ENCODE measurements at regions not wholly inside any gene's neighbourhood (a gene's known extent, or its start where the extent isn't known, plus 50 kb on each side); places are given as distances from the start of the nearest gene placed in this dataset.

- DNase-seq: no peak
- H3K4me3 ChIP-seq (ENCODE audit: low read length): no peak overlapping the region
These were observed 243.7 kb downstream of the SLC16A7 start for GRCh38 chr12:59839514-59839913.

DNA sequence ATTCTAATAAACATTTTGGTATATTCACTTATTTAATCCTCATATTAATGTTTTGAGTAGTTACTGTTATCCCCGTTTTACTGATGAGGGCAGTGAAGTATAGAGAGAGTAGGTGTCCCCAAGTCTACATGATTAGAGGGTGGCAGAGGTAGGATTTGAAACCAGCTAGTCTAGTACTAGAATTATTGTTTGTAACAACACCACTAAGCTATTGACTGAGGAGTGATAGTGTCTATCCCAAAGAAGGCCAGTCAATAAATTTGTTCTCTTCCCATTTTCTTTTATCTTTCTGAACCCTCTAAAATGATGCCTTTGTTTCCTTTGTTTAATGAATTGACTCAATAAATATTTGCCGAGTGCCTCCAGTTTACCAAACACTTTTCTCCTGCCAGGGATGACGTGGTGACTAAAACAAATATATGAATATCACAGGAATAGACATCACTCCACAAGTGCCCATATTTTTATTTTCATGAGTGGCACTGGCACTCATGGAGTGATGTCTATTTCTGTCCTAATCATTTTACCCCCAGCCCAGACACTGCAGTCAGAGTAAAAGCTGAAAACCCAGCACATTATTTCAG lies 247.5 kb downstream of the SLC16A7 start:
- Histone ChIP-seq H2BK120ac (ENCODE audit: low read depth, low read length) (no peak overlapping the region), H3K4ac (ENCODE audit: low read depth, low read length) (no peak overlapping the region), H4K8ac (ENCODE audit: low read depth, low read length) (no peak overlapping the region), H3K4me2 (ENCODE audit: low read length) (no peak overlapping the region), H3K23ac (ENCODE audit: low read length) (no peak overlapping the region), H3K18ac (ENCODE audit: low read length) (no peak overlapping the region), H3K4me1 (ENCODE audit: control insufficient read depth, low read depth, low read length) (no peaks in the 10 kb centered on the region), H2BK15ac (replicated peaks; ENCODE audit: low read depth) (no peak overlapping the region), H3K27me3 (ENCODE audit: insufficient read depth, low read length, poor library complexity) (no peaks in the 10 kb centered on the region), H3K79me1 (ENCODE audit: low read length) (no peaks in the 10 kb centered on the region), H2BK5ac (ENCODE audit: low read length) (no peak overlapping the region), H3K56ac (ENCODE audit: low read length) (no peak overlapping the region), H3K4me3 (ENCODE audit: low read length) (no peak overlapping the region), H2AK5ac (ENCODE audit: low read length) (no peak overlapping the region), H3K9ac (ENCODE audit: low read length) (no peak overlapping the region), H3K27ac (ENCODE audit: low read depth, low read length) (no peak overlapping the region), H4K5ac (ENCODE audit: low read length) (no peak overlapping the region), H3K79me2 (ENCODE audit: control insufficient read depth, insufficient read depth, low read length) (no peaks in the 10 kb centered on the region), H3K36me3 (ENCODE audit: control insufficient read depth, insufficient read depth, low read length) (no peaks in the 10 kb centered on the region)
- WGBS (ENCODE audit: extremely low coverage, insufficient coverage, low lambda C conversion rate): no CpG with 5 or more reads among the region's 3 CpGs
- no peak for DNase-seq

More at GRCh38 chr12:59839514-59839913, 243.7 kb downstream of the SLC16A7 start:
- Histone ChIP-seq H3K4me1 (ENCODE audit: control insufficient read depth, low read depth, low read length) (no peaks in the 10 kb centered on the region), H3K27ac (ENCODE audit: low read depth, low read length) (no peak overlapping the region), H3K23ac (ENCODE audit: low read length) (no peak overlapping the region), H2BK15ac (replicated peaks; ENCODE audit: low read depth) (no peak overlapping the region), H3K9ac (ENCODE audit: low read length) (no peak overlapping the region), H3K4me2 (ENCODE audit: low read length) (no peak overlapping the region), H3K27me3 (ENCODE audit: insufficient read depth, low read length, poor library complexity) (no peaks in the 10 kb centered on the region), H2AK5ac (ENCODE audit: low read length) (no peak overlapping the region), H4K5ac (ENCODE audit: low read length) (no peak overlapping the region), H3K18ac (ENCODE audit: low read length) (no peak overlapping the region), H3K36me3 (ENCODE audit: control insufficient read depth, insufficient read depth, low read length) (no peaks in the 10 kb centered on the region), H2BK120ac (ENCODE audit: low read depth, low read length) (no peak overlapping the region), H4K8ac (ENCODE audit: low read depth, low read length) (no peak overlapping the region), H2BK5ac (ENCODE audit: low read length) (no peak overlapping the region), H3K4ac (ENCODE audit: low read depth, low read length) (no peak overlapping the region), H3K79me2 (ENCODE audit: control insufficient read depth, insufficient read depth, low read length) (no peaks in the 10 kb centered on the region), H3K79me1 (ENCODE audit: low read length) (no peaks in the 10 kb centered on the region), H3K56ac (ENCODE audit: low read length) (no peak overlapping the region)
- WGBS (ENCODE audit: extremely low coverage, insufficient coverage, low lambda C conversion rate): no CpG with 5 or more reads among the region's 1 CpG

DNA sequence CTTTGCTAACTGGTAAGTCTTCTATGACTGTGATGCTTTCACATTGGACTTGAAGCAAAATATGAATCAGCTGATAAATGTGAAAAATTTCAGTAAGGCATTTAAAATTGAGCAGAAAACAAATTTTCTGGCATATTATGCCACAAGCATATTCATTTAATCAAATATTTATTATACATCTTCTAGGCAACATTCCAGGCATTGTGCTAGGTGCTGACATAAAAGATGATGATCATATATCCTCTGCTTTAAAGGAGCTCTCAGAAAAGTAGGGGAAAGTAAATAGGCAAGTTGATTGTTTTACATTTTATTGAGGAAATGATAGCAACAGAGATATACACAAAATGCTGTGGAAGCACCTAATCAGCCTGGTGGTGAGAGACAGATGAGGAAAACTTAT lies 248.9 kb downstream of the SLC16A7 start:
- Histone ChIP-seq H3K4me2 (ENCODE audit: low read length) (no peak overlapping the region), H3K18ac (ENCODE audit: low read length) (no peak overlapping the region)

GRCh38 chr12:59845293-59845692 lies 249.5 kb downstream of the SLC16A7 start:
- DNase-seq: peak; percentile 25
- Histone ChIP-seq H3K23ac (ENCODE audit: low read length) (no peak overlapping the region), H3K4me1 (ENCODE audit: control insufficient read depth, low read depth, low read length) (no peaks in the 10 kb centered on the region), H3K56ac (ENCODE audit: low read length) (no peak overlapping the region), H2BK5ac (ENCODE audit: low read length) (no peak overlapping the region), H3K79me1 (ENCODE audit: low read length) (no peaks in the 10 kb centered on the region), H4K8ac (ENCODE audit: low read depth, low read length) (no peak overlapping the region), H3K18ac (ENCODE audit: low read length) (no peak overlapping the region), H3K36me3 (ENCODE audit: control insufficient read depth, insufficient read depth, low read length) (no peaks in the 10 kb centered on the region), H3K27ac (ENCODE audit: low read depth, low read length) (no peak overlapping the region), H2BK15ac (replicated peaks; ENCODE audit: low read depth) (no peak overlapping the region), H3K4ac (ENCODE audit: low read depth, low read length) (peak overlapping the region; percentile 55), H2BK120ac (ENCODE audit: low read depth, low read length) (no peak overlapping the region), H3K9ac (ENCODE audit: low read length) (no peak overlapping the region), H3K4me3 (ENCODE audit: low read length) (no peak overlapping the region), H3K27me3 (ENCODE audit: insufficient read depth, low read length, poor library complexity) (no peaks in the 10 kb centered on the region), H4K5ac (ENCODE audit: low read length) (no peak overlapping the region), H3K79me2 (ENCODE audit: control insufficient read depth, insufficient read depth, low read length) (no peaks in the 10 kb centered on the region), H2AK5ac (ENCODE audit: low read length) (no peak overlapping the region), H3K4me2 (ENCODE audit: low read length) (no peak overlapping the region)
- WGBS (ENCODE audit: extremely low coverage, insufficient coverage, low lambda C conversion rate): no CpG with 5 or more reads among the region's 1 CpG

More for the DNA sequence above, 248.9 kb downstream of the SLC16A7 start:
- Histone ChIP-seq H2AK5ac (ENCODE audit: low read length) (no peak overlapping the region), H2BK5ac (ENCODE audit: low read length) (no peak overlapping the region), H4K8ac (ENCODE audit: low read depth, low read length) (no peak overlapping the region), H3K56ac (ENCODE audit: low read length) (no peak overlapping the region), H3K79me1 (ENCODE audit: low read length) (no peaks in the 10 kb centered on the region), H3K79me2 (ENCODE audit: control insufficient read depth, insufficient read depth, low read length) (no peaks in the 10 kb centered on the region), H3K9ac (ENCODE audit: low read length) (no peak overlapping the region), H3K27me3 (ENCODE audit: insufficient read depth, low read length, poor library complexity) (no peaks in the 10 kb centered on the region), H3K4me3 (ENCODE audit: low read length) (no peak overlapping the region), H3K4ac (ENCODE audit: low read depth, low read length) (no peak overlapping the region), H3K27ac (ENCODE audit: low read depth, low read length) (no peak overlapping the region), H2BK15ac (replicated peaks; ENCODE audit: low read depth) (no peak overlapping the region), H3K36me3 (ENCODE audit: control insufficient read depth, insufficient read depth, low read length) (no peaks in the 10 kb centered on the region), H3K4me1 (ENCODE audit: control insufficient read depth, low read depth, low read length) (no peaks in the 10 kb centered on the region), H2BK120ac (ENCODE audit: low read depth, low read length) (no peak overlapping the region), H3K23ac (ENCODE audit: low read length) (no peak overlapping the region), H4K5ac (ENCODE audit: low read length) (no peak overlapping the region)
- DNase-seq: no peak

DNA sequence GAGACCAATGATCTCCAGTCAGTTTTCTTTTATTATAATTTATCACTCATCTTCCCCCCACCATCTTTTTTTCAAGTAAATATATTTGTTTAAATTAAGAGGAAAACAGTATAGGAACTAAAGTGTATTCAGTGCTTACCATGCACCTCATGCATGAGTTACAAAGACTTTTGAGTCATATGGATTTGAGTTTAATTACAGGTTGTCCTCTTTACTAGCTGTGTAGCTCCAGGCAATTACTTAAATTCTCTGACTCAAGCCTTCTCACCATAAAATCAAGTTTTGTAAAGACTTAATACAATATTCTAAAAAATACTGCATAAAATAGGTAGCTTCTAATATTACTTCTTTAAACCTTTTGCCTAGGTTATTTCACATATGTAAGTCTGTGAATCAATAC lies 251.3 kb downstream of the SLC16A7 start:
- Histone ChIP-seq H4K5ac (ENCODE audit: low read length) (no peak overlapping the region), H2BK5ac (ENCODE audit: low read length) (no peak overlapping the region), H3K18ac (ENCODE audit: low read length) (no peak overlapping the region), H2BK120ac (ENCODE audit: low read depth, low read length) (no peak overlapping the region), H3K56ac (ENCODE audit: low read length) (no peak overlapping the region), H3K27ac (ENCODE audit: low read depth, low read length) (no peak overlapping the region), H3K79me2 (ENCODE audit: control insufficient read depth, insufficient read depth, low read length) (no peaks in the 10 kb centered on the region), H2BK15ac (replicated peaks; ENCODE audit: low read depth) (no peak overlapping the region), H3K36me3 (ENCODE audit: control insufficient read depth, insufficient read depth, low read length) (no peaks in the 10 kb centered on the region), H3K23ac (ENCODE audit: low read length) (no peak overlapping the region), H3K4ac (ENCODE audit: low read depth, low read length) (no peak overlapping the region), H3K27me3 (ENCODE audit: insufficient read depth, low read length, poor library complexity) (no peaks in the 10 kb centered on the region), H3K4me3 (ENCODE audit: low read length) (no peak overlapping the region), H3K4me1 (ENCODE audit: control insufficient read depth, low read depth, low read length) (no peaks in the 10 kb centered on the region), H3K79me1 (ENCODE audit: low read length) (no peaks in the 10 kb centered on the region), H3K9ac (ENCODE audit: low read length) (no peak overlapping the region), H2AK5ac (ENCODE audit: low read length) (no peak overlapping the region), H4K8ac (ENCODE audit: low read depth, low read length) (no peak overlapping the region), H3K4me2 (ENCODE audit: low read length) (no peak overlapping the region)
- DNase-seq: no peak

DNA sequence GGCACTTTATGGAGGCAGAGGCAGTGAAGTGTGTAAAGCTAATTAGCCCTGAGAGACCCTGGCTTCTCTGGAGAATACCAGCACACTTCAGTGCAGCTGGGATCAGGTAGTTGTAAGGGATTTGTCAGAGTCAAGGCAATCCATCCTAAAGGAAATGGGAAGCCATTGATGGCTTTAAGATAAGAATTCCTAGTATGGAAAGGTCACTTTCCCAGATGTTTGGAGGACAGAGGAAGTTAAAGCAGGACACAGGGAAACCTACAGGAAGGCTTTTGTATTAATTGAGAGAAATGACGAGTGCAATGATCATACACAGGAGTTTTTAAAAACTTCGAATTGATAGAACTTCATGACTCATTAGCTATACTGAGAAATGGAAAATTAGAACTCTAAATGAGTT lies 254.4 kb downstream of the SLC16A7 start:
- no peak overlapping the region for H2BK5ac ChIP-seq (ENCODE audit: low read length)
- H3K27ac ChIP-seq (ENCODE audit: low read depth, low read length): no peak overlapping the region
- no peak overlapping the region for H3K4me2 ChIP-seq (ENCODE audit: low read length)
- no peaks in the 10 kb centered on the region for H3K36me3 ChIP-seq (ENCODE audit: control insufficient read depth, insufficient read depth, low read length)
- H3K4ac ChIP-seq (ENCODE audit: low read depth, low read length): no peak overlapping the region
- H2BK15ac ChIP-seq (replicated peaks; ENCODE audit: low read depth): no peak overlapping the region
- H4K8ac ChIP-seq (ENCODE audit: low read depth, low read length): no peak overlapping the region
- no peak overlapping the region for H3K56ac ChIP-seq (ENCODE audit: low read length)
- H3K79me1 ChIP-seq (ENCODE audit: low read length): no peaks in the 10 kb centered on the region
- H3K4me3 ChIP-seq (ENCODE audit: low read length): no peak overlapping the region
- no CpG with 5 or more reads among the region's 2 CpGs for WGBS (ENCODE audit: extremely low coverage, insufficient coverage, low lambda C conversion rate)
- H4K5ac ChIP-seq (ENCODE audit: low read length): no peak overlapping the region
- no peaks in the 10 kb centered on the region for H3K27me3 ChIP-seq (ENCODE audit: insufficient read depth, low read length, poor library complexity)
- H2BK120ac ChIP-seq (ENCODE audit: low read depth, low read length): no peak overlapping the region
- H3K4me1 ChIP-seq (ENCODE audit: control insufficient read depth, low read depth, low read length): no peaks in the 10 kb centered on the region
- DNase-seq: no peak
- H3K9ac ChIP-seq (ENCODE audit: low read length): no peak overlapping the region
- H3K23ac ChIP-seq (ENCODE audit: low read length): no peak overlapping the region
- H2AK5ac ChIP-seq (ENCODE audit: low read length): no peak overlapping the region
- no peaks in the 10 kb centered on the region for H3K79me2 ChIP-seq (ENCODE audit: control insufficient read depth, insufficient read depth, low read length)
- no peak overlapping the region for H3K18ac ChIP-seq (ENCODE audit: low read length)
